ENCODE measurements at regions not wholly inside any gene's neighbourhood (a gene's known extent, or its start where the extent isn't known, plus 50 kb on each side); places are given as distances from the start of the nearest gene placed in this dataset.

GRCh38 chr18:25876330-25876948, 214.0 kb downstream of the SS18 start:
- no CpG with 5 or more reads among the region's 7 CpGs for WGBS (ENCODE audit: insufficient coverage, insufficient read length)

GRCh38 chr18:25875551-25876240, 214.7 kb downstream of the SS18 start:
- no peaks in the 10 kb centered on the region for H3K4me1 ChIP-seq (ENCODE audit: control insufficient read depth, insufficient read depth, low read length)
- no peaks in the 10 kb centered on the region for H3K36me3 ChIP-seq (ENCODE audit: control insufficient read depth, insufficient read depth, low read length)
- no peaks in the 10 kb centered on the region for H3K9me3 ChIP-seq (ENCODE audit: control insufficient read depth, insufficient read depth, low read length)
- DNase-seq (ENCODE audit: low read depth, low spot score), result no peak
- no peak overlapping the region for H3K27ac ChIP-seq (ENCODE audit: low read length)
- no CpG with 5 or more reads among the region's 7 CpGs for WGBS (ENCODE audit: insufficient coverage, insufficient read length)
- no peak overlapping the region for H3K4me3 ChIP-seq (ENCODE audit: low read length)
- no peaks in the 10 kb centered on the region for H3K27me3 ChIP-seq (ENCODE audit: control insufficient read depth, insufficient read depth, low read length)

More at GRCh38 chr18:25876330-25876948, 214.0 kb downstream of the SS18 start:
- no peaks in the 10 kb centered on the region for H3K27me3 ChIP-seq (ENCODE audit: control insufficient read depth, insufficient read depth, low read length)
- no peaks in the 10 kb centered on the region for H3K36me3 ChIP-seq (ENCODE audit: control insufficient read depth, insufficient read depth, low read length)
- no peak for DNase-seq (ENCODE audit: low read depth, low spot score)
- H3K27ac ChIP-seq (ENCODE audit: low read length), result no peak overlapping the region
- no peaks in the 10 kb centered on the region for H3K4me1 ChIP-seq (ENCODE audit: control insufficient read depth, insufficient read depth, low read length)
- H3K4me3 ChIP-seq (ENCODE audit: low read length), result no peak overlapping the region
- no peaks in the 10 kb centered on the region for H3K9me3 ChIP-seq (ENCODE audit: control insufficient read depth, insufficient read depth, low read length)

GRCh38 chr18:25873833-25874232, 216.6 kb downstream of the SS18 start:
- no CpG with 5 or more reads among the region's 3 CpGs for WGBS (ENCODE audit: insufficient coverage, insufficient read length)
- no peak for DNase-seq (ENCODE audit: low read depth, low spot score)
- H3K9me3 ChIP-seq (ENCODE audit: control insufficient read depth, insufficient read depth, low read length), result no peaks in the 10 kb centered on the region
- no peaks in the 10 kb centered on the region for H3K36me3 ChIP-seq (ENCODE audit: control insufficient read depth, insufficient read depth, low read length)
- no peaks in the 10 kb centered on the region for H3K27me3 ChIP-seq (ENCODE audit: control insufficient read depth, insufficient read depth, low read length)
- H3K4me1 ChIP-seq (ENCODE audit: control insufficient read depth, insufficient read depth, low read length), result no peaks in the 10 kb centered on the region
- no peak overlapping the region for H3K4me3 ChIP-seq (ENCODE audit: low read length)
- H3K27ac ChIP-seq (ENCODE audit: low read length), result no peak overlapping the region

- Histone ChIP-seq H3K36me3 (ENCODE audit: control insufficient read depth, insufficient read depth, low read length) (no peaks in the 10 kb centered on the region), H3K27me3 (ENCODE audit: control insufficient read depth, insufficient read depth, low read length) (no peaks in the 10 kb centered on the region), H3K4me1 (ENCODE audit: control insufficient read depth, insufficient read depth, low read length) (no peaks in the 10 kb centered on the region), H3K27ac (ENCODE audit: low read length) (no peak overlapping the region), H3K9me3 (ENCODE audit: control insufficient read depth, insufficient read depth, low read length) (no peaks in the 10 kb centered on the region), H3K4me3 (ENCODE audit: low read length) (no peak overlapping the region)
- no peak for DNase-seq (ENCODE audit: low read depth, low spot score)
- no CpG with 5 or more reads among the region's 3 CpGs for WGBS (ENCODE audit: insufficient coverage, insufficient read length)
Observed at GRCh38 chr18:25866331-25866730, 224.1 kb downstream of the SS18 start.

DNA sequence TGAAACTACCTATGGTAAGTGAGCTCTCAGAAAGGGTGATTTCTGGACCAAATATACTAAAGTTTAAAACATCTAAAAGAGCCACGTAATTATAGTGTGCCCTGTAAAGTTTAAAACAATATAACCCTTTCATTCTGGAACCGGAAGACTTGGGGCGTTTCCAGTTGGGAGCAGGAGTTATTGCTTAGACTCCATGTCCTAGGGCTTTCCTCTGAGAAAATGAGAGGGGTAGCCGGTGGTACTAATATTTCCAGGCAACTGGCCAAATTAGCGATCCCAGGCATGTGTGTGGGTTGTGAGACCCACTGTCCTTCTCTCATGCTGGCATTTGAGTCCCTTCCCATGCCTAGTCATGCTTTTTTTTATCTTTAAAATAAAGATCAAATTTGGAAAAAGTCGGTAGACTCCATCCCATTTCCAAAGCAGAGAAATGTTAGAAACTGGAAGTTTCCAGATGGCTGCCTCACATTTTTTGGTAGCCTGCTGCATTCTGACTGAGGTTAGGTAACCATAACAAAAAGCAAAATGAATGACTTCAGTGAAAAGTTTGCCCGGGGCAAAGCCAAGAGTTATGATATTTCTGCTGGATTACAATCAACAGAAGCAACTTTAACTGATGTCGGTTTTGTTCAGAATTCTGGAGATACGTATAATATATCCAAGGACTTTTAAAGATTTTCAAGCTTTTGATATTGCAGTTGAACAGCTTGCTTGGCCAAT, 227.4 kb downstream of the SS18 start:
- Histone ChIP-seq H3K36me3 (ENCODE audit: control insufficient read depth, insufficient read depth, low read length) (no peaks in the 10 kb centered on the region), H3K4me1 (ENCODE audit: control insufficient read depth, insufficient read depth, low read length) (no peaks in the 10 kb centered on the region), H3K4me3 (ENCODE audit: low read length) (no peak overlapping the region), H3K27me3 (ENCODE audit: control insufficient read depth, insufficient read depth, low read length) (no peaks in the 10 kb centered on the region), H3K9me3 (ENCODE audit: control insufficient read depth, insufficient read depth, low read length) (no peaks in the 10 kb centered on the region), H3K27ac (ENCODE audit: low read length) (no peak overlapping the region)
- no peak for DNase-seq (ENCODE audit: low read depth, low spot score)
- WGBS (ENCODE audit: insufficient coverage, insufficient read length), result no CpG with 5 or more reads among the region's 9 CpGs

- H3K9me3 ChIP-seq (ENCODE audit: control insufficient read depth, insufficient read depth, low read length), result no peaks in the 10 kb centered on the region
- H3K4me3 ChIP-seq (ENCODE audit: low read length), result no peak overlapping the region
- no peak for DNase-seq (ENCODE audit: low read depth, low spot score)
- no peaks in the 10 kb centered on the region for H3K36me3 ChIP-seq (ENCODE audit: control insufficient read depth, insufficient read depth, low read length)
- H3K27ac ChIP-seq (ENCODE audit: low read length), result no peak overlapping the region
- WGBS (ENCODE audit: insufficient coverage, insufficient read length), result no CpG with 5 or more reads among the region's 7 CpGs
- no peaks in the 10 kb centered on the region for H3K4me1 ChIP-seq (ENCODE audit: control insufficient read depth, insufficient read depth, low read length)
- no peaks in the 10 kb centered on the region for H3K27me3 ChIP-seq (ENCODE audit: control insufficient read depth, insufficient read depth, low read length)
Observed at GRCh38 chr18:25853691-25854433, 236.6 kb downstream of the SS18 start.

DNA sequence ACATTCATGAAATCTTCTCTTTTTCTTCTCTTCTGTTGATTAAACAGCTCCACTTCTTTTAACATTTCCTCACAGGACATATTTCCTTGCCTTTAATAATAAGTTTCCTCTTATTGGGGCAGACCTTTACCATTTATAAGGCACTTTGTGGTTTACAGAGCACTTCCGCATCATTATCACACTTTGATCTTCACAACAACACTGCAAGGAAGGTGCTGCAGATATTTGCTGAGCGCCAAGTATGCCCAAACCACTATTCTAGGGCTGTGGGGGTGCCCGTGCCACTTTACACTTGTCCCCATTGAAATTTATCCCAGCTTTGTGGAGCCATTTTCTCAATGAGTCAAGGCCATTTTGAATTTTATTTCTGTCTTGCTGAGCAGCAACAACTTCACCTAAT, 246.6 kb downstream of the SS18 start:
- Histone ChIP-seq H3K27ac (ENCODE audit: low read length) (no peak overlapping the region), H3K4me3 (ENCODE audit: low read length) (no peak overlapping the region), H3K4me1 (ENCODE audit: control insufficient read depth, insufficient read depth, low read length) (no peaks in the 10 kb centered on the region), H3K27me3 (ENCODE audit: control insufficient read depth, insufficient read depth, low read length) (no peaks in the 10 kb centered on the region), H3K36me3 (ENCODE audit: control insufficient read depth, insufficient read depth, low read length) (no peaks in the 10 kb centered on the region), H3K9me3 (ENCODE audit: control insufficient read depth, insufficient read depth, low read length) (peaks cover 1% of the 10 kb centered on the region; the same call in 1 of the 2 replicates)
- no peak for DNase-seq (ENCODE audit: low read depth, low spot score)
- WGBS (ENCODE audit: insufficient coverage, insufficient read length), result no CpG with 5 or more reads among the region's 3 CpGs

DNA sequence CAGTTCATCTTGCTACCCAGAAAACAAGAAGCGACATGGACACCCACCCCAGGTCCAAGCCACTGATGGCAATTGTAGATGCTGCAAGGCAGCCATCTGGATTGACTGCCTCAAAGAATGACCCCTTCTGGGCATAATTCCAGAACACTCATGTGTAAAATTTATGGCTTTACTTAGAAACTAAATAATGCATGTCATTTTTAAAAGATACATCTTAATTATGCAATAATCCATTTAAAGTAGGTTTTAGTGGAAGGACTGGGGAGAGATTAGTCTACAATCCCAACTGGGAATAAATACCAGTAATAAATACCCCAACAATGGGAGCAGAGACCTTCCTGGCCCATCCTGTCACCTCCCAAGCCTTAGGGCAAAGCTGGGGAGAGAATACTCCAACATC, 247.7 kb downstream of the SS18 start:
- no peak overlapping the region for H3K27ac ChIP-seq (ENCODE audit: low read length)
- no peak for DNase-seq (ENCODE audit: low read depth, low spot score)
- WGBS (ENCODE audit: insufficient coverage, insufficient read length), result no CpG with 5 or more reads among the region's 1 CpG
- peaks cover 1% of the 10 kb centered on the region; the same call in 1 of the 2 replicates for H3K9me3 ChIP-seq (ENCODE audit: control insufficient read depth, insufficient read depth, low read length)
- no peaks in the 10 kb centered on the region for H3K4me1 ChIP-seq (ENCODE audit: control insufficient read depth, insufficient read depth, low read length)
- no peak overlapping the region for H3K4me3 ChIP-seq (ENCODE audit: low read length)
- no peaks in the 10 kb centered on the region for H3K27me3 ChIP-seq (ENCODE audit: control insufficient read depth, insufficient read depth, low read length)
- no peaks in the 10 kb centered on the region for H3K36me3 ChIP-seq (ENCODE audit: control insufficient read depth, insufficient read depth, low read length)

DNA sequence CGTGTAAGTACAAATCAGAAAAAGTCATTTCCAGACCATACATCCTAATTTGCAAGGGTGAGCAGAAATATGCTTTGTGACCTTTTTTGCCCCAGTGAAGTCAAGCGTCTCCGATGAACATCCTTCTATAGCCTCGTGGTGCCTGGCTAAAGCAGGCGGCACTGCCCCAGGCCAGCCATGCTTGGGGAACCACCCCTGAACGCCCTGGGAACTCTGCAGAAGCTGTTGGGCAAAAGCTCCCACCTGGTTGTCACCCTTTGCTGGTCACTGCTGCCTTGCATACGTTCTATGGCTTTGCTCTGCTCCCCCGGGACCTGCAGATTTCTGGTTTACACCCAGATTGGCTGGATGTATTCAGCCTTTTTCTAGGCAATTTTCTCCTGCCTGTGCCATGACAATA, 256.4 kb downstream of the SS18 start:
- no CpG with 5 or more reads among the region's 8 CpGs for WGBS (ENCODE audit: insufficient coverage, insufficient read length)

DNA sequence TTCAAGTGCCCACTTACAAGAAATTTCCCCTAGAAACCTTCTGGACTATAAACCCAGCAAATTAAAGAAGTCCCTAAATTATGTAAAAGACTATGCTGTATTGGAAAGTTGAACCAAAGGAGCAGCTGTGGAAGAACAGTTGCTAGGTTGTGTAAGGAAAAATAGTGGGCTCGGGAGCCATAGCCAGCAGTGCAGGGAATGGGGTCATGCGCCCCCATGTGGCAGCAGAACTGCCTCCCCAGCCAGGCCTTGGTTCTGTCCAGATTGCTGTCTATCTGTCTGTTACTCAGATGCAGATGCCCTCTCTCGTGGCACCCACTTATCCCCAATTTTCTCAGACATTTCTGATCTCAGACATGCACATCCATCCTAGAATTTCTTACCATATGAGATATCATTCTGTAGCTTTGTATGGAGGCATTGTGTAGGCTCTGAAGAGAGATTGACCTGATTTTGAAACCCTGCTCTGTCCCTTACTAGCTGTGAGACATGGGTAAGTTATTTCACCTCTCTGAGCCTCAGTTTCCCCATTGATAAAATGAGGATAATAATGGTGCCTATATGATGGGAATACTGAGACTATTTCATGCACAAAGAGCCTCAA, 258.3 kb downstream of the SS18 start:
- H3K36me3 ChIP-seq (ENCODE audit: control insufficient read depth, insufficient read depth, low read length), result no peaks in the 10 kb centered on the region
- no CpG with 5 or more reads among the region's 3 CpGs for WGBS (ENCODE audit: insufficient coverage, insufficient read length)
- H3K27me3 ChIP-seq (ENCODE audit: control insufficient read depth, insufficient read depth, low read length), result no peaks in the 10 kb centered on the region
- no peak overlapping the region for H3K27ac ChIP-seq (ENCODE audit: low read length)
- H3K9me3 ChIP-seq (ENCODE audit: control insufficient read depth, insufficient read depth, low read length), result no peaks in the 10 kb centered on the region
- no peak overlapping the region for H3K4me3 ChIP-seq (ENCODE audit: low read length)
- peak; percentile 27 for DNase-seq (ENCODE audit: low read depth, low spot score)
- no peaks in the 10 kb centered on the region for H3K4me1 ChIP-seq (ENCODE audit: control insufficient read depth, insufficient read depth, low read length)

More for the DNA sequence above, 256.4 kb downstream of the SS18 start:
- Histone ChIP-seq H3K27ac (ENCODE audit: low read length) (no peak overlapping the region), H3K9me3 (ENCODE audit: control insufficient read depth, insufficient read depth, low read length) (no peaks in the 10 kb centered on the region), H3K27me3 (ENCODE audit: control insufficient read depth, insufficient read depth, low read length) (no peaks in the 10 kb centered on the region), H3K4me1 (ENCODE audit: control insufficient read depth, insufficient read depth, low read length) (no peaks in the 10 kb centered on the region), H3K36me3 (ENCODE audit: control insufficient read depth, insufficient read depth, low read length) (no peaks in the 10 kb centered on the region), H3K4me3 (ENCODE audit: low read length) (no peak overlapping the region)
- DNase-seq (ENCODE audit: low read depth, low spot score), result no peak

All from iPS DF 6.9 (cell line).